ENCODE measurements at regions not wholly inside any gene's neighbourhood (a gene's known extent, or its start where the extent isn't known, plus 50 kb on each side); places are given as distances from the start of the nearest gene placed in this dataset.

GRCh38 chr13:38166116-38166515 lies 183.5 kb upstream of the UFM1 start:
- TF ChIP-seq YY1 (IDR thresholded peaks at IDR 0.05; ENCODE audit: insufficient read depth, insufficient read length) (no peak), SUZ12 (IDR thresholded peaks at IDR 0.05; ENCODE audit: extremely low read depth, insufficient read depth, insufficient read length) (no peak)
